Liver (tissue), 8 donors: ENCODE measurements at regions not wholly inside any gene's neighbourhood (a gene's known extent, or its start where the extent isn't known, plus 50 kb on each side); places are given as distances from the start of the nearest gene placed in this dataset.

Experiments
- DNase-seq: peaks from one replicate; pipeline ENCODE4 v3.0.0-alpha.2; 2017; ENCODE audit warnings: low spot score
- H3K27ac ChIP-seq, 2 donors: one replicate each; pipeline ENCODE4 v1.7.0; 2013; ENCODE audit warnings: inconsistent platforms in 2 of 2, low read length in 2 of 2, control low read depth in 1 of 2, low read depth in 1 of 2, mild to moderate bottlenecking in 1 of 2
- H3K27me3 ChIP-seq, 4 donors: one replicate each; pipeline versions ENCODE4 v1.6.1 to v1.7.0; 2013; ENCODE audit warnings: low read length in 3 of 4, inconsistent platforms in 1 of 4, mild to moderate bottlenecking in 1 of 4, moderate library complexity in 1 of 4; ENCODE audit not compliant: control insufficient read depth in 4 of 4, insufficient read depth in 4 of 4
- H3K36me3 ChIP-seq, 4 donors: one replicate each; pipeline versions ENCODE4 v1.6.1 to v1.7.0; 2013; ENCODE audit warnings: low read length in 3 of 4, mild to moderate bottlenecking in 3 of 4, low read depth in 1 of 4, moderate library complexity in 1 of 4; ENCODE audit not compliant: control insufficient read depth in 4 of 4, insufficient read depth in 3 of 4
- H3K4me1 ChIP-seq, 4 donors: one replicate each; pipeline versions ENCODE4 v1.6.1 to v1.7.0; 2013; ENCODE audit warnings: low read length in 3 of 4, mild to moderate bottlenecking in 3 of 4, moderate library complexity in 1 of 4; ENCODE audit not compliant: control insufficient read depth in 4 of 4, insufficient read depth in 4 of 4
- H3K4me3 ChIP-seq, 3 donors: one replicate each; pipeline versions ENCODE4 v1.6.1 to v1.7.0; 2013; ENCODE audit warnings: low read length in 3 of 3, control low read depth in 1 of 3, low read depth in 1 of 3, mild to moderate bottlenecking in 1 of 3
- H3K9ac ChIP-seq, 2 donors: one replicate each; pipeline ENCODE4 v1.7.0; 2013; ENCODE audit warnings: low read length in 2 of 2, mild to moderate bottlenecking in 2 of 2, moderate library complexity in 2 of 2, control low read depth in 1 of 2, low read depth in 1 of 2
- H3K9me3 ChIP-seq, 4 donors: one replicate each; pipeline versions ENCODE4 v1.6.1 to v1.7.0; 2013; ENCODE audit warnings: low read length in 3 of 4; ENCODE audit not compliant: control insufficient read depth in 4 of 4
- FOXA1 ChIP-seq: IDR thresholded peaks from 2 replicates; pipeline ENCODE4 v1.6.1; 2016; ENCODE audit warnings: antibody characterized with exemption
- GABPA ChIP-seq, 2 donors: IDR thresholded peaks in 1 of 2; conservative IDR thresholded peaks in 1 of 2; 2 replicates each; pipeline ENCODE4 v1.6.1; 2016; ENCODE audit warnings: antibody characterized with exemption in 2 of 2, mild to moderate bottlenecking in 1 of 2, moderate library complexity in 1 of 2
- HNF4A ChIP-seq, 2 donors: conservative IDR thresholded peaks; 2 replicates each; pipeline ENCODE4 v1.6.1; 2016; ENCODE audit warnings: antibody characterized with exemption in 2 of 2, mild to moderate bottlenecking in 2 of 2
- HNF4G ChIP-seq: IDR thresholded peaks from 2 replicates; pipeline ENCODE4 v1.6.1; 2016; ENCODE audit warnings: antibody characterized with exemption
- JUND ChIP-seq, 2 donors: IDR thresholded peaks; 2 replicates each; pipeline ENCODE4 v1.6.1; 2016; ENCODE audit warnings: antibody characterized with exemption in 2 of 2
- MAX ChIP-seq: IDR thresholded peaks from 2 replicates; pipeline ENCODE4 v1.6.1; 2016; ENCODE audit warnings: antibody characterized with exemption
- RAD21 ChIP-seq, 2 donors: IDR thresholded peaks; 2 replicates each; pipeline ENCODE4 v1.6.1; 2016; ENCODE audit warnings: antibody characterized with exemption in 2 of 2, mild to moderate bottlenecking in 2 of 2
- TAF1 ChIP-seq: conservative IDR thresholded peaks from 2 replicates; pipeline ENCODE4 v1.6.1; 2016; ENCODE audit warnings: antibody characterized with exemption, mild to moderate bottlenecking
- WGBS: extraction: QIAGEN DNeasy Blood & Tissue Kit; methylation state at CpG from one replicate; pipeline ENCODE4 v1.1.7; 2013; 5-methylcytosine and 5-hydroxymethylcytosine counted together
- TF ChIP-seq, protein P1 (sequence below): IDR thresholded peaks from 2 replicates; pipeline ENCODE4 v1.6.1; 2016; ENCODE audit warnings: antibody characterized with exemption, mild to moderate bottlenecking
- TF ChIP-seq, protein P2 (sequence below): IDR thresholded peaks from 2 replicates; pipeline ENCODE4 v1.6.1; 2016; ENCODE audit warnings: antibody characterized with exemption
- TF ChIP-seq, protein P3 (sequence below): fragments of 150-350 bp; IDR thresholded peaks from 2 replicates; pipeline ENCODE4 v1.5.1; 2017; ENCODE audit warnings: improper control_type of control experiment, low read depth, low read length; ENCODE audit not compliant: missing input control
- TF ChIP-seq, protein P4 (sequence below): IDR thresholded peaks from 2 replicates; pipeline ENCODE4 v1.6.1; 2016; ENCODE audit warnings: antibody characterized with exemption
- donor health status: healthy.
- donor health status: healthy.
- donor health status: healthy.
- donor health status: healthy.
- donor health status: healthy.

- WGBS: 91% methylated on average over 5 of the region's 5 CpGs
- no peak overlapping the region for H3K4me3 ChIP-seq
These were observed 71.3 kb upstream of the FOXC1 start for GRCh38 chr6:1538369-1538768.

DNA sequence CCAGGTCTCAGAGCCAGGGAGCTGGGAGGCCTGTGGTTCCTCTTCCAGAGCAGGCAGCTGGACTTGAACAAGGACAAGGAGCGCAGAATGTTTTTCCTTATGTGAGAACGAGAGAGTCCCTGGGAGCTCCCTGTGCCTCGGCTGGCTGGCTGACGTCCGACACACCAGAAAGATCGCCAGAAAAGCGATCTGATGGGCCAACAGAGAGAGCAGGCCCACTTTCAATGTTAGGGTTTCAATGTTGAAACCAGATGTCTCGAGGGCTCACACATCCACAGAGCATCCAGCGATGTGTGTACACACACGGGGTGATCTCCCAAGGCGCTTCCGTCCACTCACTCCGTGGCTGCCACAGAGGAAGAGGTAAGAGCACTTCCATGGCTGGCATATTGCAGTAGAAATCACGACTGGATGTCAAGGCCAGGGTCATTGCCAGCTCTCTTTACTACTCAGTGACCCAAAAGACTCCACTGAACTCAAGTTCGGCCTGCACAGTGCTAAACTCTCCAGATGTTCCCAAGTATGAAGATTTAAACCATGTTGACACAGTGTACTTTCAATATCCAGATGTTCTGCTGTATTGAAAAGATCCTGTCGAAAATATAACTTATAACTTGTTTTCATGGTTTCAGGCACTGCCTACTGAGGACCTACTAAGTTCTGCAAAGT, 70.8 kb upstream of the FOXC1 start:
- Histone ChIP-seq H3K36me3 (no peaks in the 10 kb centered on the region), H3K27me3 (no peaks in the 10 kb centered on the region), H3K4me3 (no peak overlapping the region), H3K9ac (no peak overlapping the region), H3K9me3 (peaks cover 0 to 4% (median 0%) of the 10 kb centered on the region in 4 donors), H3K27ac (no peak overlapping the region), H3K4me1 (peaks cover 4 to 8% (median 6%) of the 10 kb centered on the region in 4 donors)
- WGBS: 94% methylated on average over 16 of the region's 16 CpGs
- DNase-seq: no peak
- TF ChIP-seq, protein P1, sequence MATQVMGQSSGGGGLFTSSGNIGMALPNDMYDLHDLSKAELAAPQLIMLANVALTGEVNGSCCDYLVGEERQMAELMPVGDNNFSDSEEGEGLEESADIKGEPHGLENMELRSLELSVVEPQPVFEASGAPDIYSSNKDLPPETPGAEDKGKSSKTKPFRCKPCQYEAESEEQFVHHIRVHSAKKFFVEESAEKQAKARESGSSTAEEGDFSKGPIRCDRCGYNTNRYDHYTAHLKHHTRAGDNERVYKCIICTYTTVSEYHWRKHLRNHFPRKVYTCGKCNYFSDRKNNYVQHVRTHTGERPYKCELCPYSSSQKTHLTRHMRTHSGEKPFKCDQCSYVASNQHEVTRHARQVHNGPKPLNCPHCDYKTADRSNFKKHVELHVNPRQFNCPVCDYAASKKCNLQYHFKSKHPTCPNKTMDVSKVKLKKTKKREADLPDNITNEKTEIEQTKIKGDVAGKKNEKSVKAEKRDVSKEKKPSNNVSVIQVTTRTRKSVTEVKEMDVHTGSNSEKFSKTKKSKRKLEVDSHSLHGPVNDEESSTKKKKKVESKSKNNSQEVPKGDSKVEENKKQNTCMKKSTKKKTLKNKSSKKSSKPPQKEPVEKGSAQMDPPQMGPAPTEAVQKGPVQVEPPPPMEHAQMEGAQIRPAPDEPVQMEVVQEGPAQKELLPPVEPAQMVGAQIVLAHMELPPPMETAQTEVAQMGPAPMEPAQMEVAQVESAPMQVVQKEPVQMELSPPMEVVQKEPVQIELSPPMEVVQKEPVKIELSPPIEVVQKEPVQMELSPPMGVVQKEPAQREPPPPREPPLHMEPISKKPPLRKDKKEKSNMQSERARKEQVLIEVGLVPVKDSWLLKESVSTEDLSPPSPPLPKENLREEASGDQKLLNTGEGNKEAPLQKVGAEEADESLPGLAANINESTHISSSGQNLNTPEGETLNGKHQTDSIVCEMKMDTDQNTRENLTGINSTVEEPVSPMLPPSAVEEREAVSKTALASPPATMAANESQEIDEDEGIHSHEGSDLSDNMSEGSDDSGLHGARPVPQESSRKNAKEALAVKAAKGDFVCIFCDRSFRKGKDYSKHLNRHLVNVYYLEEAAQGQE: no peak
- TF ChIP-seq GABPA (IDR thresholded peaks at IDR 0.05 in 1 of 2, conservative IDR thresholded peaks at IDR 0.05 in 1 of 2): no peak
- TF ChIP-seq FOXA1: no peak
- no peak for TF ChIP-seq RAD21 (IDR thresholded peaks at IDR 0.05)
- TF ChIP-seq, protein P2, sequence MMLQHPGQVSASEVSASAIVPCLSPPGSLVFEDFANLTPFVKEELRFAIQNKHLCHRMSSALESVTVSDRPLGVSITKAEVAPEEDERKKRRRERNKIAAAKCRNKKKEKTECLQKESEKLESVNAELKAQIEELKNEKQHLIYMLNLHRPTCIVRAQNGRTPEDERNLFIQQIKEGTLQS: no peak
- no peak for TF ChIP-seq JUND (IDR thresholded peaks at IDR 0.05)
- TF ChIP-seq HNF4G: no peak
- TF ChIP-seq, protein P3, sequence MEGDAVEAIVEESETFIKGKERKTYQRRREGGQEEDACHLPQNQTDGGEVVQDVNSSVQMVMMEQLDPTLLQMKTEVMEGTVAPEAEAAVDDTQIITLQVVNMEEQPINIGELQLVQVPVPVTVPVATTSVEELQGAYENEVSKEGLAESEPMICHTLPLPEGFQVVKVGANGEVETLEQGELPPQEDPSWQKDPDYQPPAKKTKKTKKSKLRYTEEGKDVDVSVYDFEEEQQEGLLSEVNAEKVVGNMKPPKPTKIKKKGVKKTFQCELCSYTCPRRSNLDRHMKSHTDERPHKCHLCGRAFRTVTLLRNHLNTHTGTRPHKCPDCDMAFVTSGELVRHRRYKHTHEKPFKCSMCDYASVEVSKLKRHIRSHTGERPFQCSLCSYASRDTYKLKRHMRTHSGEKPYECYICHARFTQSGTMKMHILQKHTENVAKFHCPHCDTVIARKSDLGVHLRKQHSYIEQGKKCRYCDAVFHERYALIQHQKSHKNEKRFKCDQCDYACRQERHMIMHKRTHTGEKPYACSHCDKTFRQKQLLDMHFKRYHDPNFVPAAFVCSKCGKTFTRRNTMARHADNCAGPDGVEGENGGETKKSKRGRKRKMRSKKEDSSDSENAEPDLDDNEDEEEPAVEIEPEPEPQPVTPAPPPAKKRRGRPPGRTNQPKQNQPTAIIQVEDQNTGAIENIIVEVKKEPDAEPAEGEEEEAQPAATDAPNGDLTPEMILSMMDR: no peak
- no peak for TF ChIP-seq TAF1
- TF ChIP-seq, protein P4, sequence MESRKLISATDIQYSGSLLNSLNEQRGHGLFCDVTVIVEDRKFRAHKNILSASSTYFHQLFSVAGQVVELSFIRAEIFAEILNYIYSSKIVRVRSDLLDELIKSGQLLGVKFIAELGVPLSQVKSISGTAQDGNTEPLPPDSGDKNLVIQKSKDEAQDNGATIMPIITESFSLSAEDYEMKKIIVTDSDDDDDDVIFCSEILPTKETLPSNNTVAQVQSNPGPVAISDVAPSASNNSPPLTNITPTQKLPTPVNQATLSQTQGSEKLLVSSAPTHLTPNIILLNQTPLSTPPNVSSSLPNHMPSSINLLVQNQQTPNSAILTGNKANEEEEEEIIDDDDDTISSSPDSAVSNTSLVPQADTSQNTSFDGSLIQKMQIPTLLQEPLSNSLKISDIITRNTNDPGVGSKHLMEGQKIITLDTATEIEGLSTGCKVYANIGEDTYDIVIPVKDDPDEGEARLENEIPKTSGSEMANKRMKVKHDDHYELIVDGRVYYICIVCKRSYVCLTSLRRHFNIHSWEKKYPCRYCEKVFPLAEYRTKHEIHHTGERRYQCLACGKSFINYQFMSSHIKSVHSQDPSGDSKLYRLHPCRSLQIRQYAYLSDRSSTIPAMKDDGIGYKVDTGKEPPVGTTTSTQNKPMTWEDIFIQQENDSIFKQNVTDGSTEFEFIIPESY: no peak

More at GRCh38 chr6:1538369-1538768, 71.3 kb upstream of the FOXC1 start:
- H3K9me3 ChIP-seq: peaks cover 0 to 4% (median 0%) of the 10 kb centered on the region in 4 donors
- H3K4me1 ChIP-seq: peaks cover 4 to 8% (median 6%) of the 10 kb centered on the region in 4 donors
- H3K27me3 ChIP-seq: no peaks in the 10 kb centered on the region
- no peak overlapping the region for H3K9ac ChIP-seq
- no peak overlapping the region for H3K27ac ChIP-seq
- no peaks in the 10 kb centered on the region for H3K36me3 ChIP-seq
- no peak for DNase-seq
- TF ChIP-seq FOXA1 (no peak), HNF4A (conservative IDR thresholded peaks at IDR 0.05) (no peak), MAX (no peak)
- TF ChIP-seq, protein P1: no peak
- TF ChIP-seq, protein P3: no peak
